Muscle of leg (tissue), 3 donors: ENCODE measurements at regions not wholly inside any gene's neighbourhood (a gene's known extent, or its start where the extent isn't known, plus 50 kb on each side); places are given as distances from the start of the nearest gene placed in this dataset.

Source experiments
- DNase-seq: peaks from one replicate; pipeline ENCODE4 v3.0.0; 2013
- H3K27ac ChIP-seq: one replicate; pipeline ENCODE4 v1.5.1; 2013; ENCODE audit warnings: mild to moderate bottlenecking, low read length, control low read depth
- H3K27me3 ChIP-seq: one replicate; pipeline ENCODE4 v1.6.1; 2013; ENCODE audit warnings: low read length; ENCODE audit not compliant: control insufficient read depth, insufficient read depth
- H3K36me3 ChIP-seq: one replicate; pipeline ENCODE4 v1.6.1; 2013; ENCODE audit warnings: low read length; ENCODE audit not compliant: control insufficient read depth, insufficient read depth
- H3K4me1 ChIP-seq: one replicate; pipeline ENCODE4 v1.6.1; 2013; ENCODE audit warnings: low read length; ENCODE audit not compliant: control insufficient read depth, insufficient read depth
- H3K4me3 ChIP-seq: one replicate; pipeline ENCODE4 v1.5.1; 2013; ENCODE audit warnings: low read length, control low read depth
- H3K9me3 ChIP-seq: replicated peaks from 2 replicates; pipeline ENCODE4 v1.6.1; 2013; ENCODE audit warnings: low read depth, low read length; ENCODE audit not compliant: control insufficient read depth
- WGBS: methylation state at CpG from one replicate; pipeline ENCODE4 v1.1.5; 2013; ENCODE audit warnings: missing lambda C conversion rate; ENCODE audit not compliant: insufficient coverage; 5-methylcytosine and 5-hydroxymethylcytosine counted together

DNA sequence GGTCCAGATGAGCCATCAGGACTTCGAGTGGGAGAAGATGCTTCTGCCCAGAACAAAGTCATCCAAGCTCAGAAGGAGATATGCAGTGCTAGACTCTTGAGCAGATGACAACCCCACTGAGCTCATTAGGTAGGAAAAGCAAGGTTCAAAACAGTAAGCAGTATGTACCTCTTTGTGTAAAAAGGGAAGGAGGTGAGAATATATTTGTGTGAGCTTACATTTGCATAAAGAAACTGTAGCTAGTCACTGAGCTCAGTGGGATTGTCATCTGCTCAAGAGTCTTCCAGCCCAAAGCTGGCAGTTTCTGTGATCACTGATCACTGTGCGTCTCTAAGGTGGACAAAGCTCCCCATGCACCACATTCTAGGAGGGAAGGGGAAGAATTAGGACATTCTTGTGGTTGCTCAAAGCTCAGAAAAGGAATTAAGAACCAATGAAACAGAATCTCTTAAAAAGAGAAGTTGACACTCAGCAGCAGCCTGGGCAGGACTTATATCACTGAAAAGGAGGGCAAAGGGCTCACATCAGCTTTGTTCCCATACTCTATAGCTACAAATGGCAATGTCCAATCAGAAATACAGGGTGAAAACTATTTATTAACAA lies 90.0 kb upstream of the MAFB start:
- 43% methylated on average over 1 of the region's 2 CpGs for WGBS
- Histone ChIP-seq H3K27ac (no peak overlapping the region), H3K36me3 (no peaks in the 10 kb centered on the region), H3K9me3 (no peaks in the 10 kb centered on the region), H3K27me3 (no peaks in the 10 kb centered on the region), H3K4me1 (peaks cover 4% of the 10 kb centered on the region), H3K4me3 (no peak overlapping the region)
- peak; percentile 13 for DNase-seq

DNA sequence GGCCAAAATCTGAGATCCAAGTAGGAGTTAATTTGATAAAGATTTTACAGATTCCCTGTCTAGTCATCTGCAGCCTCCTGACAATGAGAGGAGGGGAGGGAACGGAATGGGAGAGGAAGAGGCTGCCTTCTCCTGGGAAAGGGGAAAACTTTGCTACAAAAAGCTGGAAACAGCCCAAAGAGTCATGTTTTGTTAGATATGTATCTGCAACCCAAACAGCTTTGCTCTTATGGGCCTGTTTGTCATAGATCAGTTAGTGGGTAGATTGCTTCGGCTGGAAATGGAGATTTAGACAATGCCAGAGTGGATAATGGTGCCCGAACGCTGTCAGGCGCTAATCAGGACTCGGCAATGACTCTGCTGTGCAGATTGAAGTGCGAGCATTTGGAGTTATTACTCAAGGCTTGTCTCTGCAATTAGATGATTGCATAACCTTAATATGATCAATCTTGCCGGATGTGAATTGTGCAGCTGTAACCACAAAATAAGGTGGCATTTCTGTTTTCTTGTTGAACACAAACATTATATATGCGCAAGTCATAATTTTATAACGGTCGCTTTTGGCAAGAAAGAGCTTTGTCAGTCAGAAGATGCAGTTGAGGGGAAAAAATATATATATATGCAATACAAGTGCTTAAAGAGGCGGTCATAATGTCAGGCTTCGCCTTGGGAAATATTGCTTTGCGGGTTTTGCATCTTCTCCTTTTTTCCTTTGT lies 92.4 kb upstream of the MAFB start:
- no peak overlapping the region for H3K4me3 ChIP-seq
- no peaks in the 10 kb centered on the region for H3K36me3 ChIP-seq
- peak; percentile 26 for DNase-seq
- H3K27ac ChIP-seq: no peak overlapping the region
- 61% methylated on average over 7 of the region's 14 CpGs for WGBS
- H3K4me1 ChIP-seq: peaks cover 4% of the 10 kb centered on the region
- H3K9me3 ChIP-seq: no peaks in the 10 kb centered on the region
- no peaks in the 10 kb centered on the region for H3K27me3 ChIP-seq

DNA sequence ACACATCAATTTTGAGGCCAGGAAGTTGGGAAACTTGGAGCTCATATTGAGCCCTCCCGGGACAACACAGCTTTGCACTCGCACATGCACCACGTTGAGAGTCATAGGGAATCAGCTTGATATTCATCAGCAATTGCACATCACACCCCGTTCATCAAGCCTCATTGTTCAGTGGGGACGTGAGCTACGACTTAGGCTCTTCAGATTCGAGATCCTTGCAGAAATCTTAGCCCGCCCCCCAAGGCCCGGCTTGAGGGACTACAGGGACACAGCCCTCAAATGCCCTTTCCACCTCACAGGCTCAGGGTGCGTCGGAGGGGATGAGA lies 93.0 kb upstream of the MAFB start:
- Histone ChIP-seq H3K27me3 (peaks cover 2% of the 10 kb centered on the region), H3K4me3 (no peak overlapping the region), H3K9me3 (no peaks in the 10 kb centered on the region), H3K27ac (no peak overlapping the region), H3K4me1 (peaks cover 1% of the 10 kb centered on the region), H3K36me3 (no peaks in the 10 kb centered on the region)
- WGBS: 43% methylated on average over 8 of the region's 11 CpGs
- peak; percentile 58 for DNase-seq

DNA sequence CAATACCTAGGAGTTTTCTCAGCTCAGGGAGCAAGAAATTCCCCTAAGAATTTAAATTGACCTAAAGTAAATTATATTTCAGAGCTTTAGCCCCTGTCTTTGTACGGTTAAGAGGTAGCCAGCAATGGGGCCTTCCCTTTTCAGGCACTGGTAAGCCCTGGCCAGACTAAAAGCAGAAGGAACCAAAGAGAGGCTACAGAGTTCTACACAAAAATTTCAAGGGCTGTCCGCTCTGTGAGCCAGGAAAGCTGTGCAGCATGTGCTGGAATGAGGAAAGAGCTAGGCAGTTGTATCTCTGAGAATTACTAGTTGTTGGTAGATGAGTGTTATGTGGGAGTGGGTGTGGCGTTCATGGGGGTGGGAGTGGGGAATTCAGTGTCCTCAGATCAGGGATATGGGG lies 96.3 kb upstream of the MAFB start:
- Histone ChIP-seq H3K27me3 (peaks cover 2% of the 10 kb centered on the region), H3K4me3 (no peak overlapping the region), H3K9me3 (no peaks in the 10 kb centered on the region), H3K4me1 (no peaks in the 10 kb centered on the region), H3K36me3 (no peaks in the 10 kb centered on the region), H3K27ac (no peak overlapping the region)
- 95% methylated on average over 3 of the region's 3 CpGs for WGBS
- no peak for DNase-seq

DNA sequence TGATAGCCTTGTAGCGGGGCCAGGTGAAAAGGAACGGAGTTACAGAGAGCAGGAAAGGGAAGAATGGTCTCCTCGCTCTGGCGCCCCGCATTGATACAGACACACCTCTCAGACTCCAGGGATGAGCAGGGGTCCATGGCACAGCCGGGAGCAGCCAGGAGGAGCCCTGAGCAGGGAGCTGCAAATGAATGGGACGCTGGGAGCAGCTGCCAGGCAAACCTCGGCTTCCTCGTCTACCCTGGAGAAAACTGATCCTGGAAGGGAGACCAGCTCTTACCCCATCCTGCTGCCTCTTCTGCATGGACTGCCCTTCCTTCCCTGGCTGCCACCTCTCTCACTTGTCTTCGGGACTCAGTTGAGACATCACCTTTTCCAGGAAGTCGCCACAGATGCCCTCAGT lies 97.3 kb upstream of the MAFB start:
- Histone ChIP-seq H3K4me3 (no peak overlapping the region), H3K27ac (no peak overlapping the region), H3K36me3 (no peaks in the 10 kb centered on the region), H3K9me3 (no peaks in the 10 kb centered on the region), H3K4me1 (no peaks in the 10 kb centered on the region), H3K27me3 (peaks cover 2% of the 10 kb centered on the region)
- DNase-seq: no peak
- 82% methylated on average over 8 of the region's 11 CpGs for WGBS

DNA sequence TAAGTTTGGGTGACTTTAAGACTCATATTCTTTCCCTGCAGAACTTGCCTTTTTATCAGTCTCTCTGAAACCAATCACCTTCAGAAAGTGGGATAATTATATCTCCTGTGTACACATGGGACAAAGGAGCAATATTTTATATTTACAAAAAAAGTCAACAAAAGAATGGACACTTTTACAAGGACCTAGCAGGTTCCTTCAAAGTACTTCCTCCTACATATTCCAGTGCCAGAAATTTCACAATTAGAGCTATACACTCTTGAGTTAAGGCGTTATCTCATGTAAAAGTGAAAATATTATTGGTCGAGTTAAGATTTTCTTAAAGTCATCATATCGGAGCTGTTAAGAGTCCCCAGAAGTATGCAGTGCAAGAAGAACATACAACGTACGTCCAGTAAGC lies 98.9 kb upstream of the MAFB start:
- Histone ChIP-seq H3K9me3 (no peaks in the 10 kb centered on the region), H3K27me3 (peaks cover 2% of the 10 kb centered on the region), H3K4me1 (no peaks in the 10 kb centered on the region), H3K27ac (no peak overlapping the region), H3K4me3 (no peak overlapping the region), H3K36me3 (no peaks in the 10 kb centered on the region)
- no peak for DNase-seq
- WGBS: 68% methylated on average over 4 of the region's 5 CpGs

DNA sequence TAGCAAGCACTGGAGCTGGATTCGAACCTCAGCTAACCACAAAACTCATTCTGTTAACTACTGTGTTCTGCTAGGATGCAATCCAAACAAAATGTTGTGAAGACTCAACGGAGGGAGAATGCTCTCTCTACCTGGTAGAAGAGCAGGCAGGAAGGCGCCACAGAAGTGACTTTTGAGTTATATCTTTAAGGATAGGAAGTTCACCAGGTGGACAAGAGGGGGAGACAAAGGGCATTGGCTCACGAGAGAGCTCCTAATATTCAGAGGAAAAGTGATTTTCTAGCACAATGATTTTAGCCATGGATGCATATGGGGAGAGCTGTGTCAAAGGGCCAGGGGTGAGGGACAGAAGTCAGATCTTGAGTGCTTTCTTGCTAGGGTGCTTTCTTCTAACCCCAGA lies 108.4 kb upstream of the MAFB start:
- H3K9me3 ChIP-seq: no peaks in the 10 kb centered on the region
- peaks cover 3% of the 10 kb centered on the region for H3K27me3 ChIP-seq
- H3K4me1 ChIP-seq: no peaks in the 10 kb centered on the region
- no peak overlapping the region for H3K4me3 ChIP-seq
- no peak overlapping the region for H3K27ac ChIP-seq
- H3K36me3 ChIP-seq: no peaks in the 10 kb centered on the region
- WGBS: 17% methylated on average over 3 of the region's 4 CpGs
- DNase-seq: peak; percentile 28

DNA sequence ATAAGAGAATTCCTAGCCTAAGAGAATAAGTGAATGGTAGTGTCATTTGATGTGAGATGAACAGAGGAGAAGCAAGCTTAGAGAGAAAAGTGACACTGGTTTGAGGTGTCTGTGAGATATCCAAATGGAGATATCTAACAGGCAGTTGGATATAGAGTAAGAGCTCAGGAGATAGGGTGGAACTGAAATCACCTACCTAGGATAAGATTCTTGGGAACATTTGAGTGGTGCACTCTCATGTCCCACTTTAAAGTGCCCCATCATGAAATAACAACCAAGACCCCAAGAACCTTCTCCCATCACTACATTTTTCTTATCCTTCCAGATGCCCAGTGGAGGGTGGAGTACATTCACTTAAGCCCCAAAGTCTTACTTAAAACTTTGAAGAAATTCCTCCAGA lies 109.0 kb upstream of the MAFB start:
- H3K9me3 ChIP-seq: no peaks in the 10 kb centered on the region
- no peak for DNase-seq
- no peaks in the 10 kb centered on the region for H3K4me1 ChIP-seq
- no peaks in the 10 kb centered on the region for H3K36me3 ChIP-seq
- no peak overlapping the region for H3K27ac ChIP-seq
- H3K27me3 ChIP-seq: peaks cover 3% of the 10 kb centered on the region
- no peak overlapping the region for H3K4me3 ChIP-seq

DNA sequence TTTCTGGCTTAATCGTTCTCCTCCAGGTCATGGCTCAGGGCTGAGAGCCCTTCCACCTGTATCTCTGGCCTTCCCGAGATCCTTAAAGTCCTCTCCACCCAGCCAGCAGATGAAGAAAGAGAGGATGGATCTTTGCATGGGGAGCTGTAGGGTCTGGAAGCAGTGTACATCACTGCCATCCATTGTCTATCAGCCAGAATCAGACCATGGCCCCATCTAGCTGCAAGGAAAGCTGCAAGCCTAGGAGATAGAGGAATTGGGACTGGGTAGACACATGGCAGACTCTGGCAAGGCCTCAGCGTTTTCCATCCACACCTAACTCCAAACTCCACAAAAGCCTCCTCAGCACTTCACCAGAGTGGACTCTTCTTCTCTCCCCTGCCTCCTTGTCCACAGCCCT lies 113.8 kb upstream of the MAFB start:
- DNase-seq: no peak
- no peaks in the 10 kb centered on the region for H3K9me3 ChIP-seq
- no peaks in the 10 kb centered on the region for H3K36me3 ChIP-seq
- peaks cover 15% of the 10 kb centered on the region for H3K27me3 ChIP-seq
- WGBS: no CpG with 5 or more reads among the region's 3 CpGs
- no peak overlapping the region for H3K27ac ChIP-seq
- no peak overlapping the region for H3K4me3 ChIP-seq
- no peaks in the 10 kb centered on the region for H3K4me1 ChIP-seq

DNA sequence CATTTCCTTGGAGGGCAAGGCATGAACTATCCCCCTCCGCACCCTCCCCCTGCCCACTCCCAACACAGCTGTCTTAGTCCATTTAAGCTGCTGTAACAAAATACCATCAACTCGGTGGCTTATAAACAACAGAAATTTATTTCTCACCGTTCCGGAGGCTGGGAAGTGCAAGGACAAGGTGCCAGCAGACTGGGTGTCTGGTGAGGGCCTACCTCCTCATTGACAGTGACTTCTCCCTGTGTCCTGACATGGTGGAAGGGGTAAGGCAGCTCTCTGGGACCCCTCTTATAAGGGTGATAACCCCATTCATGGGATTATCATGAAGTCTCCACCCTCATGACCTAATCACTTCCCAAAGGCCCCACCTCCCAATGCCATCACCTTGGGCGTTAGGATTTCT lies 114.3 kb upstream of the MAFB start:
- DNase-seq: no peak
- H3K27ac ChIP-seq: no peak overlapping the region
- H3K4me3 ChIP-seq: no peak overlapping the region
- H3K9me3 ChIP-seq: no peaks in the 10 kb centered on the region
- WGBS: no CpG with 5 or more reads among the region's 5 CpGs
- H3K27me3 ChIP-seq: peaks cover 16% of the 10 kb centered on the region
- H3K36me3 ChIP-seq: no peaks in the 10 kb centered on the region
- H3K4me1 ChIP-seq: no peaks in the 10 kb centered on the region

DNA sequence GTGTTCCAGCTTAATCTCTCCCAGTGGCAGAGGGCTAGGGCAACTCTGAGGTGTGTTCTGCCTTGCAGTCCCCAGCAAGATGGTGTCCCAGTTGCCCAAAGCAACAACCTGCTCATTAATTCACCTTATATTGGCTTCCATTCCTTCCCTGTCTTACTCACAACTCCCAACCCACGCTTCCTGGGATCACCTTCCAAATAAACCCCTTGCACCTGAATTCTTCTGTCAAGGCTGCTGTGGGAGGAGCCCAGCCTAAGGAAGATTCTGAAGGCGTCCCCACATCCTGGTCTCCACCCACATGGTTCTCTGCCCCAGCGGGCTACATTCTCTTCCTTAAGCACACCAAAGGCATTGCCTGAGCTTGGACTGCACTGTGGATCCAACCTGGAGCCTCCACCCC lies 116.6 kb upstream of the MAFB start:
- Histone ChIP-seq H3K27ac (no peak overlapping the region), H3K36me3 (no peaks in the 10 kb centered on the region), H3K27me3 (peaks cover 22% of the 10 kb centered on the region), H3K4me1 (peaks cover 2% of the 10 kb centered on the region), H3K9me3 (no peaks in the 10 kb centered on the region), H3K4me3 (no peak overlapping the region)
- 80% methylated on average over 3 of the region's 3 CpGs for WGBS
- no peak for DNase-seq
